Fibroblast of lung (primary cell): ENCODE measurements at regions not wholly inside any gene's neighbourhood (a gene's known extent, or its start where the extent isn't known, plus 50 kb on each side); places are given as distances from the start of the nearest gene placed in this dataset.

Experiments used
- CTCF ChIP-seq, 2 donors: IDR thresholded peaks in 1 of 2; conservative IDR thresholded peaks in 1 of 2; 1 replicate in 1 of 2; 2 replicates in 1 of 2; pipeline ENCODE4 v1.5.1; 2011 to 2012; ENCODE audit warnings: low read length in 2 of 2, control low read depth in 1 of 2, inconsistent platforms in 1 of 2, low read depth in 1 of 2, mild to moderate bottlenecking in 1 of 2
- EZH2 ChIP-seq: IDR thresholded peaks from 2 replicates; pipeline ENCODE4 v1.5.1; 2012; ENCODE audit warnings: low read length, control low read depth, mild to moderate bottlenecking; ENCODE audit errors: missing control alignments

- no peak for TF ChIP-seq EZH2
- no peak for TF ChIP-seq CTCF (conservative IDR thresholded peaks at IDR 0.05 in 1 of 2, IDR thresholded peaks at IDR 0.05 in 1 of 2; ENCODE audit: low read depth in 1 of 2, low read length in 2 of 2)
Observed at GRCh38 chr10:129382401-129382800, 84.6 kb upstream of the MGMT start.
